ENCODE measurements at regions not wholly inside any gene's neighbourhood (a gene's known extent, or its start where the extent isn't known, plus 50 kb on each side); places are given as distances from the start of the nearest gene placed in this dataset.

- TF ChIP-seq CTCF (conservative IDR thresholded peaks at IDR 0.05) = no peak
- no peak overlapping the region for H3K27ac Mint-ChIP-seq (ENCODE audit: unreplicated experiment)
Measured at GRCh38 chr11:32032052-32032451, 58.8 kb upstream of the RCN1 start.

GRCh38 chr11:32030875-32031503 is 59.9 kb upstream of the RCN1 start:
- TF ChIP-seq CTCF (conservative IDR thresholded peaks at IDR 0.05) = no peak
- no peak for DNase-seq (ENCODE audit: low read depth, low spot score)
- no peaks in the 10 kb centered on the region for H3K9me3 Mint-ChIP-seq
- H3K4me1 Mint-ChIP-seq = no peaks in the 10 kb centered on the region
- no peak overlapping the region for H3K27ac Mint-ChIP-seq (ENCODE audit: unreplicated experiment)
- no peak overlapping the region for H3K4me3 Mint-ChIP-seq
- H3K27me3 Mint-ChIP-seq (ENCODE audit: low read depth) = no peaks in the 10 kb centered on the region
- H3K36me3 Mint-ChIP-seq (ENCODE audit: low read depth) = no peaks in the 10 kb centered on the region

More at GRCh38 chr11:32032052-32032451, 58.8 kb upstream of the RCN1 start:
- Mint-ChIP-seq H3K4me3 (no peak overlapping the region), H3K4me1 (no peaks in the 10 kb centered on the region), H3K27me3 (ENCODE audit: low read depth) (no peaks in the 10 kb centered on the region), H3K9me3 (no peaks in the 10 kb centered on the region), H3K36me3 (ENCODE audit: low read depth) (no peaks in the 10 kb centered on the region)
- no peak for DNase-seq (ENCODE audit: low read depth, low spot score)

DNA sequence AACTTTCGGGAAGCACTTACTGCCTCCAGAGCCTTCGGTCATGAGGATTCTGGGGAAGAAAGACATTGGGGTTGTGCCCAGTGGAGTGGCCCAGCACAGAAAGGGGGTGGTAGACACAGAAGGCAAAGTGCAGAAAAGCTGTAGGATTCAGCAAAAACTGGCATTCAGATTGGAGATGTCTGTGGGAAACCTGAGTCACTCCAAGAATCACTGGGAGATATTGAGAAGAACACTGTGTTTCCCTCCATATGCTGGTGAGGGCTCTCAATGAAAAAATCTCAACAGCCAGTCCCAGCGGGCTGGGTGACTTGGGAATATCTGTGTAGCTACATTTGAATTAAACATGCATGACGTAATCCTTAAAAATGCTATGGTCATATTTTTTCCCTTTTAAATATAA is 61.2 kb upstream of the RCN1 start:
- Mint-ChIP-seq H3K4me1 (no peaks in the 10 kb centered on the region), H3K4me3 (no peak overlapping the region), H3K36me3 (ENCODE audit: low read depth) (no peaks in the 10 kb centered on the region), H3K27me3 (ENCODE audit: low read depth) (no peaks in the 10 kb centered on the region), H3K27ac (ENCODE audit: unreplicated experiment) (no peak overlapping the region), H3K9me3 (no peaks in the 10 kb centered on the region)
- no peak for TF ChIP-seq CTCF (conservative IDR thresholded peaks at IDR 0.05)
- DNase-seq (ENCODE audit: low read depth, low spot score) = no peak

DNA sequence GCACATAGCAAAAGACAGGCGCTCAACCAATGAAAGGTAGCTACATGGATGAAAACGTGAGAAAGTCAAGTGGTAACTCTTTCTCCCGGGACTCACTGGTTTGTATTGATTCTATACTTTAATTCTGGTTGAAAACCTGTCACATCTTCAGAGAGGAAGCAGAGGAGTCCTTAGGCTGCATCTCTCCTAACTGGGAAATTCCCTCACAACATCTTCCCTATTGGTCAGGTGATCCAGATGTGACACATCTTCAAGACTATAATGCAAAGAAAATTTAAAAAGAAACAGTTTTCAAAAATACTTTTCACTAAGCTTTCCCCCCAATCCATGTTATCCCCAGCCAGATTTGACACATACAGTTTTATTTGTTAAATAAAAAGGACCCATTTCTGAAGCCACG is 62.7 kb upstream of the RCN1 start:
- no peak overlapping the region for H3K4me3 Mint-ChIP-seq
- no peaks in the 10 kb centered on the region for H3K36me3 Mint-ChIP-seq (ENCODE audit: low read depth)
- H3K9me3 Mint-ChIP-seq = no peaks in the 10 kb centered on the region
- no peak overlapping the region for H3K27ac Mint-ChIP-seq (ENCODE audit: unreplicated experiment)
- no peak for DNase-seq (ENCODE audit: low read depth, low spot score)
- no peak for TF ChIP-seq CTCF (conservative IDR thresholded peaks at IDR 0.05)
- no peaks in the 10 kb centered on the region for H3K27me3 Mint-ChIP-seq (ENCODE audit: low read depth)
- peaks cover 4% of the 10 kb centered on the region for H3K4me1 Mint-ChIP-seq

- DNase-seq (ENCODE audit: low read depth, low spot score) = no peak
- no peaks in the 10 kb centered on the region for H3K9me3 Mint-ChIP-seq
- no peak overlapping the region for H3K4me3 Mint-ChIP-seq
- no peaks in the 10 kb centered on the region for H3K27me3 Mint-ChIP-seq (ENCODE audit: low read depth)
- TF ChIP-seq CTCF (conservative IDR thresholded peaks at IDR 0.05) = no peak
- no peaks in the 10 kb centered on the region for H3K36me3 Mint-ChIP-seq (ENCODE audit: low read depth)
- peaks cover 4% of the 10 kb centered on the region for H3K4me1 Mint-ChIP-seq
- H3K27ac Mint-ChIP-seq (ENCODE audit: unreplicated experiment) = no peak overlapping the region
Measured at GRCh38 chr11:32026766-32027165, 64.1 kb upstream of the RCN1 start.

All from neural crest cell (in vitro differentiated cells).